HepG2 (cell line): ENCODE measurements at regions not wholly inside any gene's neighbourhood (a gene's known extent, or its start where the extent isn't known, plus 50 kb on each side); places are given as distances from the start of the nearest gene placed in this dataset.

Experiments
- ATAC-seq: fragments of 200-7000 bp; cut with Tn5 transposase; 3 replicates; pipeline ENCODE4 v1.9.1; 2020; ENCODE audit warnings: mild to moderate bottlenecking, moderate library complexity
- BruUV-seq: library from RNA; stranded (reverse); fragments of 400-500 nt; replicated peaks from 2 replicates; lab custom pipeline; 2021; lab: Mats Ljungman, UMichigan
- CTCF ChIA-PET: fragments of 300-600 bp; formaldehyde crosslinking; extraction: SDS; loops from one replicate; lab custom pipeline; 2021; ENCODE audit warnings: low total read pairs, inconsistent platforms, low intra/inter-chr PET ratio; lab: Yijun Ruan, JAX
- POLR2A ChIA-PET: fragments of 350-600 bp; sonication (Branson Sonifier 250); formaldehyde crosslinking; loops from one replicate; lab custom pipeline; 2020; ENCODE audit warnings: antibody characterized with exemption, inconsistent platforms; lab: Yijun Ruan, JAX
- DNase-seq: peaks from one replicate; pipeline ENCODE4 v3.0.0-alpha.2; 2015; ENCODE audit warnings: low spot score
- FAIRE-seq: peaks from 3 replicates; lab custom pipeline; 2011; peaks lifted over from hg19 to GRCh38; lab: Jason Lieb, UNC
- H2AFZ ChIP-seq: one replicate; pipeline ENCODE4 v1.6.1; 2011; ENCODE audit warnings: low read length, inconsistent platforms
- H3K27ac ChIP-seq: fragments of 300-600 bp; 3 replicates; pipeline ENCODE4 v1.8.0; 2011; ENCODE audit warnings: mixed run types, mild to moderate bottlenecking, mixed read lengths, low read length, inconsistent platforms; ENCODE audit not compliant: insufficient read depth; ENCODE audit errors: extremely low read length
- H3K27me3 ChIP-seq, 2 experiments: fragments of 200-600 bp in 1 of 2; 2 replicates in 1 of 2; 3 replicates in 1 of 2; pipeline versions ENCODE4 v1.6.0 to v1.8.0; 2011; ENCODE audit warnings: low read length in 2 of 2, mild to moderate bottlenecking in 2 of 2, moderate library complexity in 2 of 2, inconsistent platforms in 1 of 2; ENCODE audit not compliant: insufficient read depth in 2 of 2, control insufficient read depth in 1 of 2
- H3K36me3 ChIP-seq, 2 experiments: fragments of 200-600 bp in 1 of 2; replicated peaks in 1 of 2; 2 replicates in 1 of 2; 3 replicates in 1 of 2; pipeline versions ENCODE4 v1.5.1 to v1.8.0; 2011; ENCODE audit warnings: low read length in 2 of 2, inconsistent platforms in 1 of 2; ENCODE audit not compliant: insufficient read depth in 2 of 2, control insufficient read depth in 1 of 2
- H3K4me1 ChIP-seq: 2 replicates; pipeline ENCODE4 v1.5.1; 2012; ENCODE audit warnings: low read length, inconsistent platforms; ENCODE audit not compliant: insufficient read depth
- H3K4me2 ChIP-seq: 2 replicates; pipeline ENCODE4 v1.6.0; 2011; ENCODE audit warnings: low read depth, low read length, inconsistent platforms
- H3K4me3 ChIP-seq, 3 experiments: fragments of 200-600 bp in 1 of 3; sonication (generic), shearing (Covaris generic) in 1 of 3; replicated peaks in 1 of 3; 2 replicates each; pipeline ENCODE4 v1.5.1; 2011 to 2016; ENCODE audit warnings: low read length in 3 of 3, inconsistent platforms in 2 of 3, low read depth in 2 of 3, mild to moderate bottlenecking in 2 of 3, control low read depth in 1 of 3, mixed read lengths in 1 of 3; ENCODE audit not compliant: insufficient read depth in 1 of 3
- H3K79me2 ChIP-seq: one replicate; pipeline ENCODE4 v1.6.1; 2011; ENCODE audit warnings: low read length, inconsistent platforms; ENCODE audit not compliant: insufficient read depth
- H3K9ac ChIP-seq: 2 replicates; pipeline ENCODE4 v1.6.0; 2011; ENCODE audit warnings: mild to moderate bottlenecking, low read depth, low read length, inconsistent platforms; ENCODE audit not compliant: insufficient read depth
- H3K9me3 ChIP-seq: 2 replicates; pipeline ENCODE4 v1.5.1; 2012; ENCODE audit warnings: mild to moderate bottlenecking, low read length
- H4K20me1 ChIP-seq: 2 replicates; pipeline ENCODE4 v1.6.0; 2011; ENCODE audit warnings: inconsistent platforms, mild to moderate bottlenecking, low read length, moderate library complexity; ENCODE audit not compliant: insufficient read depth
- ARNTL ChIP-seq: sonication (generic); formaldehyde crosslinking; IDR thresholded peaks from 2 replicates; pipeline ENCODE4 v1.4.0; 2020; ENCODE audit warnings: mild to moderate bottlenecking, missing genetic modification reagents
- BRCA1 ChIP-seq: sonication (generic); formaldehyde crosslinking; IDR thresholded peaks from 2 replicates; pipeline ENCODE4 v1.4.0; 2020; ENCODE audit warnings: missing genetic modification reagents
- HDAC1 ChIP-seq: sonication (generic); formaldehyde crosslinking; IDR thresholded peaks from 2 replicates; pipeline ENCODE4 v1.5.1; 2020; ENCODE audit warnings: mild to moderate bottlenecking, missing genetic modification reagents
- MED1 ChIP-seq: sonication (generic); formaldehyde crosslinking; IDR thresholded peaks from 2 replicates; pipeline ENCODE4 v1.4.0; 2020; ENCODE audit warnings: missing genetic modification reagents
- TAF15 ChIP-seq: fragments of 200-400 bp; formaldehyde crosslinking; IDR thresholded peaks from one replicate; pipeline ENCODE4 v1.6.1; 2018; ENCODE audit warnings: mild to moderate bottlenecking, low read depth, low read length; ENCODE audit not compliant: poor library complexity, severe bottlenecking
- TEAD3 ChIP-seq: optimal IDR thresholded peaks from 2 replicates; pipeline ENCODE3; 2016; ENCODE audit warnings: borderline replicate concordance
- ZBTB20 ChIP-seq: sonication (generic); formaldehyde crosslinking; IDR thresholded peaks from 2 replicates; pipeline ENCODE4 v1.8.1; 2023; ENCODE audit warnings: missing genetic modification reagents, low read depth, mild to moderate bottlenecking, borderline replicate concordance
- ZFP82 ChIP-seq: sonication (generic); formaldehyde crosslinking; IDR thresholded peaks from 2 replicates; pipeline ENCODE4 v1.5.1; 2020; ENCODE audit warnings: mild to moderate bottlenecking, missing genetic modification reagents, borderline replicate concordance
- ZFY ChIP-seq: sonication (generic); formaldehyde crosslinking; IDR thresholded peaks from 2 replicates; pipeline ENCODE4 v1.4.0; 2020; ENCODE audit warnings: missing genetic modification reagents
- ZNF101 ChIP-seq: sonication (generic); formaldehyde crosslinking; IDR thresholded peaks from 2 replicates; pipeline ENCODE4 v1.4.0; 2020; ENCODE audit warnings: mild to moderate bottlenecking, low read depth, missing genetic modification reagents, borderline replicate concordance
- ZNF558 ChIP-seq: sonication (generic); formaldehyde crosslinking; IDR thresholded peaks from 2 replicates; pipeline ENCODE4 v1.9.0; 2022; ENCODE audit warnings: mild to moderate bottlenecking, missing genetic modification reagents, borderline replicate concordance
- ZNF562 ChIP-seq: sonication (generic); formaldehyde crosslinking; IDR thresholded peaks from 2 replicates; pipeline ENCODE4 v1.8.0; 2022; ENCODE audit warnings: missing genetic modification reagents, borderline replicate concordance
- in situ Hi-C: cut with HindIII; loops from 2 replicates; pipeline ENCODE4 v1.10.0; 2017; ENCODE audit warnings: low pct_unique_long_range_greater_than_20kb; ENCODE audit not compliant: extremely low pct_ligation_motif_present
- intact Hi-C: fragments of 100-400 bp; cut with micrococcal nuclease; formaldehyde crosslinking; loops from one replicate; pipeline ENCODE4 v1.10.0; 2022; ENCODE audit not compliant: unreplicated experiment
- TF ChIP-seq, protein P1 (sequence below): sonication (generic); formaldehyde crosslinking; conservative IDR thresholded peaks from 2 replicates; pipeline ENCODE4 v1.4.0; 2020; ENCODE audit warnings: missing genetic modification reagents
- TF ChIP-seq, protein P2 (sequence below): sonication (generic); formaldehyde crosslinking; IDR thresholded peaks from 2 replicates; pipeline ENCODE4 v1.4.0; 2020; ENCODE audit warnings: mild to moderate bottlenecking, missing genetic modification reagents, borderline replicate concordance
- TF ChIP-seq, protein P3 (sequence below): sonication (generic); formaldehyde crosslinking; IDR thresholded peaks from 2 replicates; pipeline ENCODE4 v1.5.0; 2020; ENCODE audit warnings: missing genetic modification reagents, mild to moderate bottlenecking, borderline replicate concordance
- TF ChIP-seq, protein P4 (sequence below): sonication (generic); formaldehyde crosslinking; IDR thresholded peaks from 2 replicates; pipeline ENCODE4 v1.5.1; 2020; ENCODE audit warnings: mild to moderate bottlenecking, missing genetic modification reagents, borderline replicate concordance

DNA sequence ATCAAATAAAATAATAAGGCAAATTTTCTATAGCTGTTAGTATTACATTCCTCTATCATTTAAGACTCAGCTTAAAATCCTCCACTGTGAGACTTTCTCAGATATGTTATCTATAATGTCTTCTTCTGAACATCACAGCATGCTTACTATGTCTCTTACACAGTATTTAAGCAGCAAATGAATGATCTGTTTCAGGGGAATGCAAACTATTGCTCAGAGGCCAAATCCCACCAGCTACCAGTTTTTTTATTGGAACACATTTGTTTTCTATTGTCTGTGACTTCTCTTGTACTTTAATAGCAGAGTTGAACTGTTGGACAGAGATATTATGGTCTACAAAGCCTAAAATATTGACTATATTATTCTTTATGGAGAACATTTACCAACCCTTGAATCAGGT lies 59.6 kb downstream of the C3orf38 start:
- ChIA-PET CTCF (no interaction called here), POLR2A (no interaction called here)
- Histone ChIP-seq H3K27ac (no peak overlapping the region), H3K27me3 (no peaks in the 10 kb centered on the region; a peak in 1 of 5 replicates), H3K4me3 (no peak overlapping the region), H3K9me3 (no peaks in the 10 kb centered on the region), H2AFZ (no peak overlapping the region), H4K20me1 (no peaks in the 10 kb centered on the region), H3K36me3 (no peaks in the 10 kb centered on the region), H3K4me2 (no peak overlapping the region), H3K4me1 (no peaks in the 10 kb centered on the region), H3K79me2 (no peaks in the 10 kb centered on the region), H3K9ac (no peak overlapping the region)
- DNase-seq (no peak), ATAC-seq (no peak), FAIRE-seq (no peak)
- in situ Hi-C loops (loop anchor here (25.0 kb wide), 1 partner anchor 1653 kb away; no protein-coding TSS in a partner anchor), intact Hi-C loops (loop anchor here (10.0 kb wide), 1 partner anchor 1975 kb away; no protein-coding TSS in a partner anchor)
- no TSS peak for BruUV-seq
- TF ChIP-seq ZFY, result no peak
- TF ChIP-seq, protein P1, sequence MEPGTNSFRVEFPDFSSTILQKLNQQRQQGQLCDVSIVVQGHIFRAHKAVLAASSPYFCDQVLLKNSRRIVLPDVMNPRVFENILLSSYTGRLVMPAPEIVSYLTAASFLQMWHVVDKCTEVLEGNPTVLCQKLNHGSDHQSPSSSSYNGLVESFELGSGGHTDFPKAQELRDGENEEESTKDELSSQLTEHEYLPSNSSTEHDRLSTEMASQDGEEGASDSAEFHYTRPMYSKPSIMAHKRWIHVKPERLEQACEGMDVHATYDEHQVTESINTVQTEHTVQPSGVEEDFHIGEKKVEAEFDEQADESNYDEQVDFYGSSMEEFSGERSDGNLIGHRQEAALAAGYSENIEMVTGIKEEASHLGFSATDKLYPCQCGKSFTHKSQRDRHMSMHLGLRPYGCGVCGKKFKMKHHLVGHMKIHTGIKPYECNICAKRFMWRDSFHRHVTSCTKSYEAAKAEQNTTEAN (CRISPR knock-in tag), result no peak
- TF ChIP-seq MED1 (CRISPR knock-in tag), result no peak
- no peak for TF ChIP-seq BRCA1 (CRISPR knock-in tag)
- TF ChIP-seq, protein P2, sequence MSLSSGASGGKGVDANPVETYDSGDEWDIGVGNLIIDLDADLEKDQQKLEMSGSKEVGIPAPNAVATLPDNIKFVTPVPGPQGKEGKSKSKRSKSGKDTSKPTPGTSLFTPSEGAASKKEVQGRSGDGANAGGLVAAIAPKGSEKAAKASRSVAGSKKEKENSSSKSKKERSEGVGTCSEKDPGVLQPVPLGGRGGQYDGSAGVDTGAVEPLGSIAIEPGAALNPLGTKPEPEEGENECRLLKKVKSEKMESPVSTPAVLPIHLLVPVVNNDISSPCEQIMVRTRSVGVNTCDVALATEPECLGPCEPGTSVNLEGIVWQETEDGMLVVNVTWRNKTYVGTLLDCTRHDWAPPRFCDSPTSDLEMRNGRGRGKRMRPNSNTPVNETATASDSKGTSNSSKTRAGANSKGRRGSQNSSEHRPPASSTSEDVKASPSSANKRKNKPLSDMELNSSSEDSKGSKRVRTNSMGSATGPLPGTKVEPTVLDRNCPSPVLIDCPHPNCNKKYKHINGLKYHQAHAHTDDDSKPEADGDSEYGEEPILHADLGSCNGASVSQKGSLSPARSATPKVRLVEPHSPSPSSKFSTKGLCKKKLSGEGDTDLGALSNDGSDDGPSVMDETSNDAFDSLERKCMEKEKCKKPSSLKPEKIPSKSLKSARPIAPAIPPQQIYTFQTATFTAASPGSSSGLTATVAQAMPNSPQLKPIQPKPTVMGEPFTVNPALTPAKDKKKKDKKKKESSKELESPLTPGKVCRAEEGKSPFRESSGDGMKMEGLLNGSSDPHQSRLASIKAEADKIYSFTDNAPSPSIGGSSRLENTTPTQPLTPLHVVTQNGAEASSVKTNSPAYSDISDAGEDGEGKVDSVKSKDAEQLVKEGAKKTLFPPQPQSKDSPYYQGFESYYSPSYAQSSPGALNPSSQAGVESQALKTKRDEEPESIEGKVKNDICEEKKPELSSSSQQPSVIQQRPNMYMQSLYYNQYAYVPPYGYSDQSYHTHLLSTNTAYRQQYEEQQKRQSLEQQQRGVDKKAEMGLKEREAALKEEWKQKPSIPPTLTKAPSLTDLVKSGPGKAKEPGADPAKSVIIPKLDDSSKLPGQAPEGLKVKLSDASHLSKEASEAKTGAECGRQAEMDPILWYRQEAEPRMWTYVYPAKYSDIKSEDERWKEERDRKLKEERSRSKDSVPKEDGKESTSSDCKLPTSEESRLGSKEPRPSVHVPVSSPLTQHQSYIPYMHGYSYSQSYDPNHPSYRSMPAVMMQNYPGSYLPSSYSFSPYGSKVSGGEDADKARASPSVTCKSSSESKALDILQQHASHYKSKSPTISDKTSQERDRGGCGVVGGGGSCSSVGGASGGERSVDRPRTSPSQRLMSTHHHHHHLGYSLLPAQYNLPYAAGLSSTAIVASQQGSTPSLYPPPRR (CRISPR knock-in tag), result no peak
- no peak for TF ChIP-seq ZFP82
- TF ChIP-seq TEAD3, result no peak
- no peak for TF ChIP-seq ZNF101 (CRISPR knock-in tag)
- TF ChIP-seq, protein P3, sequence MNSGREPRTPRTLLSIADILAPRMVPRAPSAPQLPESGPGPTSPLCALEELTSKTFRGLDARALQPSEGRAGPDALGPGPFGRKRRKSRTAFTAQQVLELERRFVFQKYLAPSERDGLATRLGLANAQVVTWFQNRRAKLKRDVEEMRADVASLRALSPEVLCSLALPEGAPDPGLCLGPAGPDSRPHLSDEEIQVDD (CRISPR knock-in tag), result no peak
- TF ChIP-seq ZNF562 (CRISPR knock-in tag), result no peak
- TF ChIP-seq, protein P4, sequence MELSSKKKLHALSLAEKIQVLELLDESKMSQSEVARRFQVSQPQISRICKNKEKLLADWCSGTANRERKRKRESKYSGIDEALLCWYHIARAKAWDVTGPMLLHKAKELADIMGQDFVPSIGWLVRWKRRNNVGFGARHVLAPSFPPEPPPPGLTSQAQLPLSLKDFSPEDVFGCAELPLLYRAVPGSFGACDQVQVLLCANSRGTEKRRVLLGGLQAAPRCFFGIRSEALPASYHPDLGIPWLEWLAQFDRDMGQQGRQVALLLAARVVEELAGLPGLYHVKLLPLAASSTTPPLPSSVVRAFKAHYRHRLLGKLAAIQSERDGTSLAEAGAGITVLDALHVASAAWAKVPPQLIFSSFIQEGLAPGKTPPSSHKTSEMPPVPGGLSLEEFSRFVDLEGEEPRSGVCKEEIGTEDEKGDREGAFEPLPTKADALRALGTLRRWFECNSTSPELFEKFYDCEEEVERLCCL (CRISPR knock-in tag), result no peak
- TF ChIP-seq TAF15, result no peak
- no peak for TF ChIP-seq ARNTL
- no peak for TF ChIP-seq ZNF558
- TF ChIP-seq ZBTB20 (CRISPR knock-in tag), result no peak
- TF ChIP-seq HDAC1 (CRISPR knock-in tag), result no peak
